GM18507 (cell line): ENCODE measurements at regions not wholly inside any gene's neighbourhood (a gene's known extent, or its start where the extent isn't known, plus 50 kb on each side); places are given as distances from the start of the nearest gene placed in this dataset.

Experiments used
- DNase-seq: peaks from one replicate; pipeline ENCODE4 v3.0.0; 2011; ENCODE audit warnings: low read depth; ENCODE audit not compliant: insufficient read length; ENCODE audit errors: extremely low spot score
- FAIRE-seq: peaks from 2 replicates; lab custom pipeline; 2011; peaks lifted over from hg19 to GRCh38; lab: Jason Lieb, UNC

DNA sequence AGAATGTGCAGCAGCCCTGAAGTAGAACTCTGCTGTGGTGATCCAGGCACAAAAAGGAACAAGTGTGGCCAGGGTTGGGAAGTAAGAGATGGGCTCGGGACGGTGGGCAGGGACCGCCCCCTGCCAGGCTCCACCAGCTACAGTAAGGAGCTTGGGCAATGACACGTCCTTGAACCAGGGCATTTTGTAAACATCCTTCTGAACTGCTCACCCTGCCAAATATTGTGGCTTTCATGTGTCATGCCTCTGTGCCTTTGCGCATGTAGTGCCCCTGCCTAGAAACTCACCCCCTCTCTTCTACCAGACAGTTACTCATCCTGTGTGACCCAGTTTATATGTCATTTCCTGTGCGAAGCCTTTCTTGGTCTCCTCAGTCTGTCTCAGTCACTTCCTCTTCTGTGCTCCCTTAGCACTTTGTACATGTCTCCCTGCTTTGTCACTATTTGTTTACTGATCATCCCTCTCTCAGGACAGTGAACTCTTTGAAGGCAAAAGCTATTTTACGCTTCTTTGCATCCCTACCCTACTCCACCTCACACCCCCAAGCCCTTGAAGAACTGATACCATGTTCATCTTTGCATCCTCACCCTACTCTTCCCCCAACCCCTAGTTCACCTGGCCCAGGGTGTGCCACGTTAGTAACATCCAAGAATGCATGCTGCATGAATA lies 108.9 kb upstream of the PLEKHG7 start:
- FAIRE-seq (peak; percentile 99), DNase-seq (peak; percentile 68)

GRCh38 chr12:92585115-92585727 lies 117.6 kb upstream of the PLEKHG7 start:
- no peak for FAIRE-seq
- DNase-seq: no peak

GRCh38 chr12:92583910-92584309 lies 118.9 kb upstream of the PLEKHG7 start:
- FAIRE-seq (no peak), DNase-seq (no peak)

- DNase-seq: no peak
- FAIRE-seq: no peak
Observed at GRCh38 chr12:92582893-92583292, 119.9 kb upstream of the PLEKHG7 start.

- DNase-seq (no peak), FAIRE-seq (no peak)
Observed at GRCh38 chr12:92582475-92582874, 120.3 kb upstream of the PLEKHG7 start.

- no peak for FAIRE-seq
- DNase-seq: no peak
Observed at GRCh38 chr12:92581604-92582003, 121.2 kb upstream of the PLEKHG7 start.

GRCh38 chr12:92574911-92575570 lies 127.7 kb upstream of the PLEKHG7 start:
- FAIRE-seq: no peak
- no peak for DNase-seq

DNA sequence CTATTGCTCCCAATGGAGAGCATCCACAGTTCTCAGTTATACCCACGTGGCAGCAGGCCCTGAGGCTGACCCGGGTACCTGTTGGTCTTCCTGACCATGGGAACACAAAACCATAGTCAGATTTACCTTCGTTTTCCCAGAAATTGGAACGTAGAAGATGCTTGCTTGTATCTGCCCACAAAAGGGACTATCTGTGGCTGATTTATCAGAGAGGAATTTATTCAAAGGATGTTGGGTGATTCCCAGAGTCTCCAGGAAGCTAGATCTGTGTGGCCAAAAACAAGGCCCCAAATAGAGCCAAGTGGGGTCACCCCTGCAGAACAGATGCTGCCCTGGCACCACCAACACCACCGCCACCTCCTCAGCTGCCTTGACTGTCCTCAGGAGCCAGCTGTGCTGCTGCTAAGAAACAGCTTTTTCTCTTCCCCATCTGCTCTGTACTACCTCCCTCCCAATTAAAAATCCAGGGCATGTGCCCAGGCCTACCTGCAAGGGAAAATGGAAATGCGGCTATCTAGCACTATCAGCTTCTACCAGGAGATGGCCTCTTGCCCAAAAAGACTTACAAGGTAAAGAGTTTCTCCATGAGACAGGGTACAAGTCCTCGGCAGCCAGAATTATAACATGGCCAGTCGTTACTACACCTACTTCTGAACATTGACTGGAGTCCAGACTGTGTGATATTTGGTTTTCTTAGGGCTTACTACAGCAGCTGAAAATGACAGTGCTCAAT lies 128.6 kb upstream of the PLEKHG7 start:
- DNase-seq: no peak

GRCh38 chr12:92573104-92573503 lies 129.7 kb upstream of the PLEKHG7 start:
- FAIRE-seq: no peak

More for the DNA sequence above, 128.6 kb upstream of the PLEKHG7 start:
- FAIRE-seq: no peak

DNA sequence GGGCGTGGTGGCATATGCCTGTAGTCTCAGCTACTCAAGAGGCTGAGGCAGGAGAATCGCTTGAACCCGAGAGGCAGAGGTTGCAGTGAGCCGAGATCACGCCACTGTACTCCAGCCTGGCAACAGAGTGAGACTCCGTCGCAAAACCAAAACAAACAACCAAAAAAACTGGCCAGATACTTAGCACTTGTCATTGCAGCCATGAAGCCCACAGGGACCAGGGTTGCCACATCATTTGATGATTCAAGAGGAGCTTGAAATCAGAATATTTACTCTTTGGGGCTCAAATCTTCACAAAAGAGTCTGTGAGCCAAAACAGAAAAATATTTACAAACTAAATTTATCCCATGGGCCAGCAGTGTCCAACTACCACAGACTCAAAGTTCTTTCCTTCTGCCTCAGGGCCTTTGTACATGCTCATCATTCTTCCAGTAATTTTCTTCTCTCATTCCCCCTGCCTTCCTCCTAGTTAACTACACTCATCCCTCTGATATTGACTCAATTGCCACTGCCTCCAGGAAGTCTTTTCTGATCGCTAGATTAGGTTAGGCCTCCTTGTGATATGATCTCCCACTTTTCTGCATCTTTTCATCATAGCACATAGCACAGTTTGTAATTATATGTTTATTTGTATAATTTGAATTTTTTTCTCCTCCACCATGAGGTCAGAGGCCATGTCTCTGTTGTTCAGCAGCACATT lies 130.8 kb upstream of the PLEKHG7 start:
- FAIRE-seq: no peak
- no peak for DNase-seq

More at GRCh38 chr12:92573104-92573503, 129.7 kb upstream of the PLEKHG7 start:
- no peak for DNase-seq

DNA sequence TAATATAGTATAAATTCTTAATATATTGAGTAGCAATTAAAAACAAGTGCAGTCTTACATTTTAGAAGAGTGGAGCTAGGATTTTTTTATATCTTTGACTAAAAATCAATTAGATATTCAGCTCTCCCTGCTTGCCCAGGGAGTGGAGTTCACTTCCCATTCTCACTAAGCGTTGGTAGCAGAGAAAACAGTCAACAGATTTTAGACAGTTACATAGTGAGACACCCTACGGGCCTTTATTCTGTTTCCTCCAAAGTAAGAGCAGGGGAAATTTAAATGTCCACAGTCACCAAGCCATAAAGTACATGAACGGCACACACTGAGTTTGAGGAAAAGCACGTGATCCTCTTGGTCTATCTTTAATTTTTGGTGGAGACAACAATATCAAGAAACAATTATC lies 131.6 kb upstream of the PLEKHG7 start:
- FAIRE-seq (no peak), DNase-seq (no peak)

- DNase-seq (no peak), FAIRE-seq (peak; percentile 89)
Observed at GRCh38 chr12:92570056-92570753, 132.6 kb upstream of the PLEKHG7 start.

DNA sequence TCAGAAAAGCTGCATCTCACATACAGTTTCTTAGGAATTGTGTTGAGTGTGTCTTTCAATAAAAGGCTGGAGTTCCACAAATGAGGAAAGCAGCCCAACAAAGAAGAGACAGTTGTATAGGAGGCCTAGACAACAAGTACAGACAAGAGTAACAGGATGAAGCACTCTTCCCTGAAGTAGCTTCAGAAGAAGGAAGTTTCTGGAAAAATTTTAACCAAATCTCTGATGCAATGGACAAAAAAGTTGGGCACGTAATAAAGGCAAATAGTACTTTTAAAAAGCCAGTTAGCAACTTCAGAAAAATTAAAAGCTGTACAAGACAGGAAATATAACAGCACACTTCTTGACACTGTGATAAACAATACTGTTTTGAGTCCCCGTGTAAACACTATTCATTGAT lies 134.1 kb upstream of the PLEKHG7 start:
- no peak for DNase-seq
- peak; percentile 56 for FAIRE-seq

DNA sequence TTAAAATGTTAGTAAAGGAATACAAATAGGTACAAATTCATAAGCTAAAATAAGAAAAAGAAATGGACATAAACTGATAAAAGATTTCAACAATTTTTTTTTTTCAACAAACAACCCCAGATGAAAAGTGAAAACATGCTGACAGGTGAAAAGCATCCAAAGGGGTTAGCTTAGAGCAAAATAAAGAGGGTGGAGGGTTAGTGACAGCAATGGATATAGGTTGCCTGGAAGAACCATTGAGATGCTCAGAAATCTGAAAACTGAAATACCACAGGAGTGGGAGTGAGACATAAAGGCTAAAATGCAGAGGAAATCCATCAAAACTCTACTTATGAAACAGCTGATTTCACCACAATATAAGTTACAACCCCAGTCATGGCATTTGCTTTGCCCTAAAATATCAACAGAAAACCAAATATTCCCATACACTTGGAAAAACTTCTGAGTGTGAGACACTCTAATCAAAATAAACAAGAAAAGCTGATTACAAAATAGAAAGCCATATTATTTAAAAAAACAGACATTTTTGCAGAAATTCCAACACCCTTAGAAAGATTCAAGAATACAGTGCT lies 136.3 kb upstream of the PLEKHG7 start:
- FAIRE-seq: no peak

GRCh38 chr12:92563819-92564218 lies 139.0 kb upstream of the PLEKHG7 start:
- no peak for DNase-seq
- peak; percentile 61 for FAIRE-seq

More for the DNA sequence above, 136.3 kb upstream of the PLEKHG7 start:
- DNase-seq: no peak

DNA sequence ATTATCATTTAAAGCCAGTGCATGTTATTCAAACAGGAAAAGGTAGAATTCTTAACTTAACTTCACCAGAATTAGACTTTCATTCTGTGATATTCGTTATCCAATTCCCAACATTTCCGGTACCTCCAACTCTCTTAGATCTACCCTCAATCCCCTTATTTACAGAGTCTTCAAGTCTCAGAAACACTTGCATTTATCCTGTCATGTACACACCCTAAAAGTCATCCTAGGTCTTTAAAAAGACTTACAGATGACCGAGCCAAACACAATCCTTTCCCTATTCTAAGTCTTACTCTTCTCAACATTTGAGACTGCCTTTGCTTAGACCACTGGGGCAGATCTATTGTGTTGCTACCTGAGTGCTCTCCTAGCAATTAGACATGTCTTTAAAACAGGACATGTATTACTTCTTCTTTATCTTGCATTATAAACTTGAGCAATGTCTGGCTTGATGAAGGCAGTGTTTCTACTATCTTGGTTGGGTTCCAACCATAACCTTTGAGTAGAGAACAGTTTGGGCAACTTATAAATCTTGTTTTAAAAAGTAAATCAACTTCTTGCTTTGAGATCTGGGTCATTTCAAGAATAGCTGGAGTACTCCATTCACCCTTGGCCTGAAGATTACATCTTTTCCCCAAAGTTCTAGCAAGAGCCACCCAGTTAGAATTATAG lies 140.6 kb upstream of the PLEKHG7 start:
- FAIRE-seq: peak; percentile 65
- DNase-seq: no peak

DNA sequence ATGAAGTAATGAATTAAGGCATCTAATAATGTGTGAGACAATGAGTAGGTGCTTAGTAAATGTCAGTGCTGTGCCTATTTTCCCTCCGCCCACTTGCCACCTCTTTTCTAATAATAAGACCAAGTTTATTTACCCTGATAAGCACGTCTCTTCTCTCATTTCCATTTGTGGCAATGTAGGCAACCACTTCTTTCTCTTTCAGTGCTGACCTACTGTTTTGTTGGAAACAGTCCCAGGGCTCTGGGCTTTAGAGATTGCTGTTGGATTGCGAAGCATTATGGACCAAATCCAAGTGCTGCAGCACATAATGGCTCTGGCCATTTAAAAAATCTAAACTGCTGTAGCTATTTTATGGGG lies 141.3 kb upstream of the PLEKHG7 start:
- DNase-seq: no peak
- FAIRE-seq: peak; percentile 64
